IMR-90 (cell line): ENCODE measurements at regions not wholly inside any gene's neighbourhood (a gene's known extent, or its start where the extent isn't known, plus 50 kb on each side); places are given as distances from the start of the nearest gene placed in this dataset.

ENCODE experiments used
- CTCF ChIP-seq: conservative IDR thresholded peaks from 2 replicates; pipeline ENCODE4 v1.5.1; 2012; ENCODE audit warnings: mild to moderate bottlenecking, low read depth, low read length, improper control_type of control experiment
- RFX5 ChIP-seq: IDR thresholded peaks from 2 replicates; pipeline ENCODE4 v1.8.0; 2012; ENCODE audit warnings: low read depth, mild to moderate bottlenecking, low read length, moderate library complexity

GRCh38 chr18:75350512-75350839, 77.0 kb downstream of the SMIM21 start:
- no peak for TF ChIP-seq RFX5
- TF ChIP-seq CTCF = no peak
